OCI-LY3 (cell line): ENCODE measurements at regions not wholly inside any gene's neighbourhood (a gene's known extent, or its start where the extent isn't known, plus 50 kb on each side); places are given as distances from the start of the nearest gene placed in this dataset.
"Not testable (repeated sequence)": the region's sequence is repeated elsewhere in the genome, so short reads cannot be mapped to it uniquely, and the experiment has no call there.

Experiments
- H2AFZ ChIP-seq: fragments of 200-600, 300-600 bp; shearing (Covaris generic); 2 replicates; pipeline ENCODE4 v1.6.0; 2014; ENCODE audit warnings: antibody characterized with exemption, low read depth, low read length
- H3K27ac ChIP-seq: fragments of 200-600, 300-600 bp; sonication (generic); 2 replicates; pipeline ENCODE4 v1.5.1; 2014; ENCODE audit warnings: mild to moderate bottlenecking, low read length, moderate library complexity, mixed read lengths
- H3K27me3 ChIP-seq: fragments of 200-600, 300-600 bp; sonication (generic); 2 replicates; pipeline ENCODE4 v1.6.1; 2014; ENCODE audit warnings: low read depth, low read length, mixed read lengths
- H3K36me3 ChIP-seq: fragments of 200-600, 300-600 bp; sonication (generic); replicated peaks from 2 replicates; pipeline ENCODE3; 2014; ENCODE audit warnings: low read depth, low read length, mixed read lengths
- H3K4me1 ChIP-seq: fragments of 300-600, 200-600 bp; sonication (generic); 2 replicates; pipeline ENCODE4 v1.6.1; 2014; ENCODE audit warnings: low read length, mixed read lengths
- H3K4me2 ChIP-seq: fragments of 200-600, 300-600 bp; sonication (generic); 2 replicates; pipeline ENCODE4 v1.6.1; 2014; ENCODE audit warnings: low read length, mixed read lengths
- H3K4me3 ChIP-seq: fragments of 300-600, 200-600 bp; sonication (generic); 2 replicates; pipeline ENCODE4 v1.5.1; 2014; ENCODE audit warnings: antibody characterized with exemption, mild to moderate bottlenecking, low read length, moderate library complexity
- H3K79me2 ChIP-seq: fragments of 300-600, 200-600 bp; shearing (Covaris generic); 2 replicates; pipeline ENCODE4 v1.6.1; 2014; ENCODE audit warnings: mild to moderate bottlenecking, low read length, mixed read lengths
- H3K9ac ChIP-seq: fragments of 300-600, 200-600 bp; shearing (Covaris generic); 2 replicates; pipeline ENCODE4 v1.6.0; 2014; ENCODE audit warnings: mild to moderate bottlenecking, low read length, moderate library complexity
- H3K9me3 ChIP-seq: fragments of 200-600, 300-600 bp; shearing (Covaris generic); 2 replicates; pipeline ENCODE4 v1.6.1; 2014; ENCODE audit warnings: low read length, mixed read lengths; ENCODE audit not compliant: insufficient read depth
- H4K20me1 ChIP-seq: fragments of 200-600, 300-600 bp; sonication (generic); 2 replicates; pipeline ENCODE4 v1.6.1; 2016; ENCODE audit warnings: low read length, mixed read lengths; ENCODE audit not compliant: insufficient read depth
- EZH2phosphoT487 ChIP-seq: fragments of 200-600 bp; shearing (Covaris generic); IDR thresholded peaks from 2 replicates; pipeline ENCODE4 v1.6.1; 2018; ENCODE audit warnings: antibody characterized with exemption, mixed run types, low read depth
- TF ChIP-seq, protein P1 (sequence below): fragments of 200-600, 300-600 bp; sonication (generic); IDR thresholded peaks from 2 replicates; pipeline ENCODE4 v1.5.1; 2014; ENCODE audit warnings: antibody characterized with exemption, low read length, low read depth

DNA sequence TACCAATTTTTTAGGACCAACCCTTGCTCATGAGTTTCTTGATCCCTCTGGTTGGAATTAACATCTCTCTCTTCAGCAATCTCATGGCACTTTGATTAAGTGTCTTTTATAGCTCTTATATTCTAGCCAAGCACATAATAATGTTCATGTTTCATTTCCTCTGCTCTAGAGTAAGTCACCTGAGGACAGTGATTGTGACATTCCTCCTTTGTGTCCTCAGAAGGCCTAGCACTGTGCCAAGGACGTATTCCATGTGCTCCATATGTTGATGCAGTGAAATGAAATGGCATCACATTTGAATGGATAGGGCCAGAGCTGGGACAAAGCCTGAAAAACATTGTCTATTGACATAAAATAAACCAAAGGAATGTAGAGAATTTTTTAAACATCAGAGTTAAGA is 322.8 kb upstream of the PRICKLE1 start:
- Histone ChIP-seq H3K4me3 (no peak overlapping the region), H3K27me3 (no peaks in the 10 kb centered on the region), H3K27ac (no peak overlapping the region), H3K9me3 (no peaks in the 10 kb centered on the region), H3K36me3 (no peaks in the 10 kb centered on the region), H3K4me2 (no peak overlapping the region), H3K4me1 (no peaks in the 10 kb centered on the region), H2AFZ (no peak overlapping the region), H4K20me1 (no peaks in the 10 kb centered on the region), H3K79me2 (no peaks in the 10 kb centered on the region), H3K9ac (no peak overlapping the region)
- TF ChIP-seq, protein P1, sequence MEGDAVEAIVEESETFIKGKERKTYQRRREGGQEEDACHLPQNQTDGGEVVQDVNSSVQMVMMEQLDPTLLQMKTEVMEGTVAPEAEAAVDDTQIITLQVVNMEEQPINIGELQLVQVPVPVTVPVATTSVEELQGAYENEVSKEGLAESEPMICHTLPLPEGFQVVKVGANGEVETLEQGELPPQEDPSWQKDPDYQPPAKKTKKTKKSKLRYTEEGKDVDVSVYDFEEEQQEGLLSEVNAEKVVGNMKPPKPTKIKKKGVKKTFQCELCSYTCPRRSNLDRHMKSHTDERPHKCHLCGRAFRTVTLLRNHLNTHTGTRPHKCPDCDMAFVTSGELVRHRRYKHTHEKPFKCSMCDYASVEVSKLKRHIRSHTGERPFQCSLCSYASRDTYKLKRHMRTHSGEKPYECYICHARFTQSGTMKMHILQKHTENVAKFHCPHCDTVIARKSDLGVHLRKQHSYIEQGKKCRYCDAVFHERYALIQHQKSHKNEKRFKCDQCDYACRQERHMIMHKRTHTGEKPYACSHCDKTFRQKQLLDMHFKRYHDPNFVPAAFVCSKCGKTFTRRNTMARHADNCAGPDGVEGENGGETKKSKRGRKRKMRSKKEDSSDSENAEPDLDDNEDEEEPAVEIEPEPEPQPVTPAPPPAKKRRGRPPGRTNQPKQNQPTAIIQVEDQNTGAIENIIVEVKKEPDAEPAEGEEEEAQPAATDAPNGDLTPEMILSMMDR, result no peak
- TF ChIP-seq EZH2phosphoT487, result no peak

DNA sequence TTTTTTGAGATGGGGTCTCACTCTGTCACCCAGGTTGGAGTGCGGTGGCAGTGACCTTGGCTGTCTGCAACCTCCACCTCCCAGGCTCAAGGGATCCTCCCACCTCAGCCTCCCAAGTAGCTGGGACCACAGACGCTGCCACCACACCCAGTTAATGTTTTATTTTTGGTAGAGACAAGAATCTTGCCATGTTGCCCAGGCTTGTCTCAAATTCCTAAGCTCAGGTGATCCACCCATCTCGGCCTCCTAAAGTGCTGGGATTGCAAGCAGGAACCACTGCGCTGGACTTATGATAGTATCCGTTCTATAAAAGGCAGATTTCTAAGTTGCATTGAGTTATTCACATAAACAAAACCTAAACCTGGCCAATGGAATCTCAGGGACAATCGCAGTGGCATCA is 321.1 kb upstream of the PRICKLE1 start:
- H3K4me3 ChIP-seq, result no peak overlapping the region
- H3K4me2 ChIP-seq, result no peak overlapping the region
- H3K36me3 ChIP-seq, result no peaks in the 10 kb centered on the region
- no peak overlapping the region for H3K9ac ChIP-seq
- no peaks in the 10 kb centered on the region for H3K79me2 ChIP-seq
- H3K4me1 ChIP-seq, result no peaks in the 10 kb centered on the region
- H4K20me1 ChIP-seq, result no peaks in the 10 kb centered on the region
- H2AFZ ChIP-seq, result no peak overlapping the region
- H3K27me3 ChIP-seq, result no peaks in the 10 kb centered on the region
- H3K9me3 ChIP-seq, result no peaks in the 10 kb centered on the region
- no peak overlapping the region for H3K27ac ChIP-seq
- TF ChIP-seq EZH2phosphoT487, result no peak

DNA sequence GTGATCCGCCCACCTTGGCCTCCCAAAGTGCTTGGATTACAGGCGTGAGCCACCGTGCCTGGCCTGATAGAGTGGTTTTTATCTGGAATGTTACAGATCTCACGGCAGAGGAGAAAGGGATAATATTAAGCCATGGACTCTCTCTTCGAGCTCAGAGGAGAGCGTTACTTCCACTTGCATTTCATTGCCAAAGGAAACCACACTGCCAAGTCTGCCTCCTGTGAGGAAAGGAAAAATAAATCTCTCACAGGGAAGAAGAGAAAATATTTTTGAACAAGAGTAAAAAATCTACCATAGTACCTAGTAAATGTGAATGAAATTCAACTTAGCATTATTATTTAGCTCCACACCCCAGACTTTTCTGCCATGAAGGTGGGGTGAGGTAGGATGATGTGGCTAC is 319.2 kb upstream of the PRICKLE1 start:
- Histone ChIP-seq H3K4me2 (no peak overlapping the region), H3K4me3 (no peak overlapping the region), H3K27ac (no peak overlapping the region), H3K9ac (no peak overlapping the region), H3K9me3 (no peaks in the 10 kb centered on the region), H3K4me1 (no peaks in the 10 kb centered on the region), H4K20me1 (no peaks in the 10 kb centered on the region), H2AFZ (no peak overlapping the region), H3K27me3 (no peaks in the 10 kb centered on the region), H3K79me2 (no peaks in the 10 kb centered on the region), H3K36me3 (no peaks in the 10 kb centered on the region)
- TF ChIP-seq, protein P1, result no peak
- TF ChIP-seq EZH2phosphoT487, result no peak

DNA sequence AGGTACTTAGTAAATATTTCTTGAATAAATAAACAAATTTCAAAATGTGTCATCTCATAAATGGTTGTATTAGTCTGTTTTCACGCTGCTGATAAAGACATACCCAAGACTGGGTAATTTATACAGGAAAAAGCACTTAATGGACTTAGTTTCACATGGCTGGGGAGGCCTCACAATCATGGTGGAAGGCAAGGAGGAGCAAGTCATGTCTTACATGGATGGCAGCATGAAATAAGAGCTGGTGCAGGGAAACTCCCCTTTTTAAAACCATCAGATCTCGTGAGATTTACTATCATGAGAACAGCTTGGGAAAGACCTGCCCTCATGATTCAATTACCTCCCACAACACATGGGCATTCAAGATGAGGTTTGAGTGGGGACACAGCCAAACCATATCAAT is 317.3 kb upstream of the PRICKLE1 start:
- not testable (repeated sequence) for H3K4me2 ChIP-seq, H3K9ac ChIP-seq, H3K27ac ChIP-seq, H3K4me3 ChIP-seq, H3K79me2 ChIP-seq, H3K36me3 ChIP-seq, H3K27me3 ChIP-seq, H3K9me3 ChIP-seq, H4K20me1 ChIP-seq, H2AFZ ChIP-seq, H3K4me1 ChIP-seq

DNA sequence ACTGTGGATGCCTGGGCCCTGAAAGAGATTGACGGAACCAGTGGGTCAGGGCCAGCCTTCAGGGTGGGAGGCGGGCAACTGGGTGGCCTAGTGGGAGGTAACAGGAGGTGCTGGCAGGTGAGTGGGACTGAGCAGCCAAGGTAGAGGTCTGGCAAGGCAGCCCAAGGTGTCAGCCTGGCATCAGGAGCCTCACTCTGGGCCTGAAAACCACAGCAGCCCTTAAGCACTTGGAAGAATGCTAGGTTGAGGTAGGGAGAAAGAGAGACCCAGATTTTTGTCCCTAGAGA is 315.8 kb upstream of the PRICKLE1 start:
- Histone ChIP-seq H3K4me1 (no peaks in the 10 kb centered on the region), H3K36me3 (no peaks in the 10 kb centered on the region), H3K9me3 (no peaks in the 10 kb centered on the region), H2AFZ (no peak overlapping the region), H3K4me2 (no peak overlapping the region), H3K79me2 (no peaks in the 10 kb centered on the region), H3K9ac (no peak overlapping the region), H3K4me3 (no peak overlapping the region), H3K27ac (no peak overlapping the region), H3K27me3 (no peaks in the 10 kb centered on the region), H4K20me1 (no peaks in the 10 kb centered on the region)
- TF ChIP-seq EZH2phosphoT487, result no peak
